Fibroblast of the aortic adventitia (primary cell): ENCODE measurements at regions not wholly inside any gene's neighbourhood (a gene's known extent, or its start where the extent isn't known, plus 50 kb on each side); places are given as distances from the start of the nearest gene placed in this dataset.
"Not testable (repeated sequence)": the region's sequence is repeated elsewhere in the genome, so short reads cannot be mapped to it uniquely, and the experiment has no call there.

Experiments
- DNase-seq: peaks from one replicate; pipeline ENCODE4 v3.0.0-alpha.2; 2010; ENCODE audit warnings: low read depth
- H3K4me3 ChIP-seq: 2 replicates; pipeline ENCODE4 v1.5.1; 2011; ENCODE audit warnings: low read depth, mild to moderate bottlenecking, control low read depth, low read length, moderate library complexity
- CTCF ChIP-seq: IDR thresholded peaks from 2 replicates; pipeline ENCODE4 v1.5.1; 2011; ENCODE audit warnings: mild to moderate bottlenecking, low read length, control low read depth, inconsistent platforms; ENCODE audit not compliant: insufficient read depth

- no peak overlapping the region for H3K4me3 ChIP-seq
- DNase-seq: no peak
- no peak for TF ChIP-seq CTCF
Measured at GRCh38 chr15:26212109-26212508, 349.0 kb upstream of the ATP10A start.

GRCh38 chr15:26210980-26211379 lies 347.9 kb upstream of the ATP10A start:
- TF ChIP-seq CTCF: no peak
- DNase-seq: no peak
- H3K4me3 ChIP-seq: no peak overlapping the region

GRCh38 chr15:26201177-26201858 lies 338.2 kb upstream of the ATP10A start:
- no peak for TF ChIP-seq CTCF
- DNase-seq: no peak
- H3K4me3 ChIP-seq: no peak overlapping the region

- no peak for DNase-seq
- no peak overlapping the region for H3K4me3 ChIP-seq
- TF ChIP-seq CTCF: no peak
Measured at GRCh38 chr15:26200427-26200826, 337.3 kb upstream of the ATP10A start.

GRCh38 chr15:26197719-26198118 lies 334.6 kb upstream of the ATP10A start:
- H3K4me3 ChIP-seq: no peak overlapping the region
- no peak for DNase-seq
- no peak for TF ChIP-seq CTCF

- H3K4me3 ChIP-seq: no peak overlapping the region
- DNase-seq: no peak
- TF ChIP-seq CTCF: no peak
Measured at GRCh38 chr15:26197060-26197459, 333.9 kb upstream of the ATP10A start.

GRCh38 chr15:26191193-26191592 lies 328.1 kb upstream of the ATP10A start:
- no peak for TF ChIP-seq CTCF
- no peak for DNase-seq
- no peak overlapping the region for H3K4me3 ChIP-seq

GRCh38 chr15:26186138-26186537 lies 323.0 kb upstream of the ATP10A start:
- not testable (repeated sequence) for H3K4me3 ChIP-seq, DNase-seq
